Motor neuron (in vitro differentiated cells): ENCODE measurements at regions not wholly inside any gene's neighbourhood (a gene's known extent, or its start where the extent isn't known, plus 50 kb on each side); places are given as distances from the start of the nearest gene placed in this dataset.

ENCODE experiments used
- ATAC-seq, 8 experiments: fragments of 200-7000 bp; cut with Tn5 transposase; replicated peaks in 6 of 8; 2 replicates each; pipeline ENCODE4 v1.8.0; 2021; ENCODE audit warnings: mild to moderate bottlenecking in 8 of 8, moderate library complexity in 8 of 8
- H3K27ac ChIP-seq, 2 donors: fragments of 250-450 bp; sonication (Bioruptor Pico); 2 replicates each; pipeline ENCODE4 v1.9.0; 2021; ENCODE audit warnings: antibody characterized with exemption in 2 of 2, mild to moderate bottlenecking in 2 of 2, moderate library complexity in 1 of 2
- H3K4me1 ChIP-seq, 2 donors: fragments of 250-450 bp; sonication (Bioruptor Pico); replicated peaks in 1 of 2; 2 replicates each; pipeline ENCODE4 v1.6.1; 2021; ENCODE audit warnings: antibody characterized with exemption in 2 of 2, mild to moderate bottlenecking in 2 of 2, moderate library complexity in 1 of 2
- H3K4me3 ChIP-seq, 5 donors: fragments of 250-450 bp; sonication (Bioruptor Pico); 2 replicates each; pipeline ENCODE4 v1.9.0; 2021; ENCODE audit warnings: antibody characterized with exemption in 5 of 5, mild to moderate bottlenecking in 5 of 5, moderate library complexity in 4 of 5
- WGBS, 10 experiments: fragments of 450-650 bp; shearing (Covaris generic); methylation state at CpG; one replicate each; pipeline ENCODE4 v1.0.0; 2022; 5-methylcytosine and 5-hydroxymethylcytosine counted together
- in situ Hi-C, 9 experiments: fragments of 400-800 bp; cut with MboI; loops; one replicate each; pipeline ENCODE4 v1.15.0; 2021; ENCODE audit warnings: low sequenced_read_pairs in 9 of 9, low pct_unique_long_range_greater_than_20kb in 2 of 9; ENCODE audit not compliant: unreplicated experiment in 9 of 9

GRCh38 chr17:71935341-71935740 is 185.5 kb upstream of the SOX9 start:
- ATAC-seq = no peak
- Histone ChIP-seq H3K4me3 (no peak overlapping the region), H3K4me1 (peaks cover 4 to 9% of the 10 kb centered on the region in 2 donors), H3K27ac (no peak overlapping the region)
- WGBS, 10 experiments = 15 to 86% (median 63%) methylated on average over 1 to 2 of the region's 2 CpGs; no CpG with 5 or more reads in 4 of the 10 experiments
- in situ Hi-C loops = no loop called here

GRCh38 chr17:71936977-71937376 is 183.8 kb upstream of the SOX9 start:
- H3K4me3 ChIP-seq = no peak overlapping the region
- WGBS, 10 experiments = 14 to 100% (median 94%) methylated on average over 1 to 2 of the region's 2 CpGs; no CpG with 5 or more reads in 5 of the 10 experiments
- H3K27ac ChIP-seq = no peak overlapping the region
- no peak for ATAC-seq
- H3K4me1 ChIP-seq = peaks cover 4 to 9% of the 10 kb centered on the region in 2 donors
- in situ Hi-C loops = no loop called here

GRCh38 chr17:71937914-71938313 is 182.9 kb upstream of the SOX9 start:
- WGBS, 10 experiments = 6 to 100% (median 74%) methylated on average over 1 to 2 of the region's 2 CpGs; no CpG with 5 or more reads in 2 of the 10 experiments
- no peak overlapping the region for H3K4me3 ChIP-seq
- H3K27ac ChIP-seq = no peak overlapping the region
- in situ Hi-C loops = no loop called here
- no peak for ATAC-seq
- peaks cover 4 to 9% of the 10 kb centered on the region in 2 donors for H3K4me1 ChIP-seq

- Histone ChIP-seq H3K4me3 (no peak overlapping the region), H3K4me1 (peaks cover 4 to 9% of the 10 kb centered on the region in 2 donors), H3K27ac (no peak overlapping the region)
- in situ Hi-C loops = no loop called here
- no peak for ATAC-seq
- 20 to 100% (median 80%) methylated on average over 1 to 9 of the region's 9 CpGs for WGBS, 10 experiments
Measured at GRCh38 chr17:71938340-71939010, 182.3 kb upstream of the SOX9 start.

GRCh38 chr17:71941920-71942319 is 178.9 kb upstream of the SOX9 start:
- WGBS, 10 experiments = 0 to 92% (median 80%) methylated on average over 1 to 2 of the region's 2 CpGs; no CpG with 5 or more reads in 3 of the 10 experiments
- no peak for ATAC-seq
- no peaks in the 10 kb centered on the region for H3K4me1 ChIP-seq
- no peak overlapping the region for H3K27ac ChIP-seq
- in situ Hi-C loops = no loop called here
- H3K4me3 ChIP-seq = no peak overlapping the region

- Histone ChIP-seq H3K4me1 (no peaks in the 10 kb centered on the region), H3K4me3 (no peak overlapping the region), H3K27ac (no peak overlapping the region)
- in situ Hi-C loops = no loop called here
- 0 to 71% (median 40%) methylated on average over 1 of the region's 3 CpGs; no CpG with 5 or more reads in 5 of the 10 experiments for WGBS, 10 experiments
- no peak for ATAC-seq
Measured at GRCh38 chr17:71942626-71943025, 178.2 kb upstream of the SOX9 start.

GRCh38 chr17:71948703-71949422 is 172.0 kb upstream of the SOX9 start:
- 17 to 100% (median 87%) methylated on average over 1 to 3 of the region's 4 CpGs; no CpG with 5 or more reads in 2 of the 10 experiments for WGBS, 10 experiments
- Histone ChIP-seq H3K4me1 (no peaks in the 10 kb centered on the region), H3K27ac (no peak overlapping the region), H3K4me3 (no peak overlapping the region)
- in situ Hi-C loops = no loop called here
- ATAC-seq = no peak

GRCh38 chr17:71959154-71959553 is 161.7 kb upstream of the SOX9 start:
- WGBS, 10 experiments = 50 to 100% (median 93%) methylated on average over 1 to 2 of the region's 2 CpGs; no CpG with 5 or more reads in 2 of the 10 experiments
- Histone ChIP-seq H3K4me3 (no peak overlapping the region), H3K27ac (no peak overlapping the region), H3K4me1 (no peaks in the 10 kb centered on the region)
- peak in 1 of 8 experiments; percentile 18 for ATAC-seq
- in situ Hi-C loops = no loop called here

GRCh38 chr17:71963351-71963750 is 157.5 kb upstream of the SOX9 start:
- in situ Hi-C loops = no loop called here
- no peak for ATAC-seq

GRCh38 chr17:71963791-71964190 is 157.0 kb upstream of the SOX9 start:
- Histone ChIP-seq H3K27ac (no peak overlapping the region), H3K4me1 (no peaks in the 10 kb centered on the region), H3K4me3 (no peak overlapping the region)
- in situ Hi-C loops = no loop called here
- 40 to 100% (median 90%) methylated on average over 1 to 4 of the region's 4 CpGs; no CpG with 5 or more reads in 1 of the 10 experiments for WGBS, 10 experiments
- ATAC-seq = no peak

More at GRCh38 chr17:71963351-71963750, 157.5 kb upstream of the SOX9 start:
- Histone ChIP-seq H3K4me1 (no peaks in the 10 kb centered on the region), H3K27ac (no peak overlapping the region), H3K4me3 (no peak overlapping the region)

- in situ Hi-C loops = no loop called here
- Histone ChIP-seq H3K27ac (no peak overlapping the region), H3K4me3 (no peak overlapping the region), H3K4me1 (no peaks in the 10 kb centered on the region)
- WGBS, 10 experiments = 30 to 100% (median 67%) methylated on average over 1 to 2 of the region's 2 CpGs; no CpG with 5 or more reads in 4 of the 10 experiments
- ATAC-seq = no peak
Measured at GRCh38 chr17:71964559-71964958, 156.3 kb upstream of the SOX9 start.

- in situ Hi-C loops = no loop called here
- WGBS, 10 experiments = 0 to 75% (median 45%) methylated on average over 1 to 4 of the region's 6 CpGs; no CpG with 5 or more reads in 4 of the 10 experiments
- Histone ChIP-seq H3K4me3 (no peak overlapping the region), H3K27ac (no peak overlapping the region), H3K4me1 (no peaks in the 10 kb centered on the region)
- ATAC-seq = no peak
Measured at GRCh38 chr17:71966055-71966454, 154.8 kb upstream of the SOX9 start.

GRCh38 chr17:71966459-71967313 is 154.1 kb upstream of the SOX9 start:
- Histone ChIP-seq H3K4me3 (no peak overlapping the region), H3K27ac (no peak overlapping the region), H3K4me1 (no peaks in the 10 kb centered on the region)
- in situ Hi-C loops = no loop called here
- whole genome bisulfite sequencing, 10 experiments = 27 to 100% (median 89%) methylated on average over 3 to 10 of the region's 13 CpGs; no CpG with 5 or more reads in 2 of the 10 experiments
- ATAC-seq = no peak
